Trophoblast cell (in vitro differentiated cells and primary cell): ENCODE measurements at regions not wholly inside any gene's neighbourhood (a gene's known extent, or its start where the extent isn't known, plus 50 kb on each side); places are given as distances from the start of the nearest gene placed in this dataset.

ENCODE experiments used
- DNase-seq, 2 donors: peaks; one replicate each; pipeline ENCODE4 v3.0.0-alpha.2; 2016
- H2AFZ ChIP-seq: 2 replicates; pipeline ENCODE4 v1.6.1; 2013; ENCODE audit warnings: low read length, moderate library complexity, mild to moderate bottlenecking; ENCODE audit not compliant: insufficient read depth, poor library complexity
- H2AK5ac ChIP-seq: 2 replicates; pipeline ENCODE4 v1.6.1; 2013; ENCODE audit warnings: mild to moderate bottlenecking, low read length
- H2BK120ac ChIP-seq: 2 replicates; pipeline ENCODE4 v1.6.1; 2013; ENCODE audit warnings: low read length, mild to moderate bottlenecking, moderate library complexity; ENCODE audit not compliant: insufficient read depth, poor library complexity
- H2BK12ac ChIP-seq: 2 replicates; pipeline ENCODE4 v1.6.1; 2013; ENCODE audit warnings: mild to moderate bottlenecking, low read length, moderate library complexity
- H2BK5ac ChIP-seq: 2 replicates; pipeline ENCODE4 v1.6.1; 2013; ENCODE audit warnings: low read length, low read depth, moderate library complexity, mild to moderate bottlenecking; ENCODE audit not compliant: poor library complexity
- H3K14ac ChIP-seq: 2 replicates; pipeline ENCODE4 v1.6.1; 2013; ENCODE audit warnings: mild to moderate bottlenecking, low read length
- H3K18ac ChIP-seq: 2 replicates; pipeline ENCODE4 v1.6.1; 2013; ENCODE audit warnings: mild to moderate bottlenecking, low read length
- H3K23ac ChIP-seq: 2 replicates; pipeline ENCODE4 v1.6.1; 2013; ENCODE audit warnings: low read length
- H3K27ac ChIP-seq: 2 replicates; pipeline ENCODE4 v1.5.1; 2013; ENCODE audit warnings: low read depth, mild to moderate bottlenecking, inconsistent platforms, low read length, moderate library complexity
- H3K27me3 ChIP-seq: 2 replicates; pipeline ENCODE4 v1.6.1; 2013; ENCODE audit warnings: inconsistent platforms, mild to moderate bottlenecking, low read length, moderate library complexity; ENCODE audit not compliant: insufficient read depth
- H3K36me3 ChIP-seq, 2 experiments: 1 replicate in 1 of 2; 2 replicates in 1 of 2; pipeline ENCODE4 v1.6.1; 2013; ENCODE audit warnings: low read length in 2 of 2, mild to moderate bottlenecking in 2 of 2, moderate library complexity in 1 of 2; ENCODE audit not compliant: insufficient read depth in 2 of 2, control insufficient read depth in 1 of 2
- H3K4ac ChIP-seq: 2 replicates; pipeline ENCODE4 v1.6.1; 2013; ENCODE audit warnings: low read depth, mild to moderate bottlenecking, low read length, moderate library complexity
- H3K4me1 ChIP-seq, 2 experiments: 1 replicate in 1 of 2; 2 replicates in 1 of 2; pipeline ENCODE4 v1.6.1; 2013; ENCODE audit warnings: low read length in 2 of 2, mild to moderate bottlenecking in 2 of 2, moderate library complexity in 1 of 2; ENCODE audit not compliant: insufficient read depth in 2 of 2, control insufficient read depth in 1 of 2
- H3K4me2 ChIP-seq: 2 replicates; pipeline ENCODE4 v1.6.1; 2013; ENCODE audit warnings: inconsistent platforms, mild to moderate bottlenecking, low read length, moderate library complexity
- H3K4me3 ChIP-seq: 2 replicates; pipeline ENCODE4 v1.5.1; 2013; ENCODE audit warnings: mild to moderate bottlenecking, low read depth, low read length, inconsistent platforms
- H3K79me1 ChIP-seq: one replicate; pipeline ENCODE4 v1.6.1; 2013; ENCODE audit warnings: low read length
- H3K79me2 ChIP-seq: 2 replicates; pipeline ENCODE4 v1.6.1; 2013; ENCODE audit warnings: low read length, mild to moderate bottlenecking; ENCODE audit not compliant: control insufficient read depth, insufficient read depth, poor library complexity
- H3K9ac ChIP-seq: 2 replicates; pipeline ENCODE4 v1.6.1; 2013; ENCODE audit warnings: mild to moderate bottlenecking, low read length
- H3K9me3 ChIP-seq: 2 replicates; pipeline ENCODE4 v1.6.1; 2013; ENCODE audit warnings: low read depth, mild to moderate bottlenecking, control low read depth, inconsistent platforms, low read length; ENCODE audit not compliant: insufficient read depth
- H4K12ac ChIP-seq: 2 replicates; pipeline ENCODE4 v1.6.1; 2013; ENCODE audit warnings: low read depth, mild to moderate bottlenecking, low read length, moderate library complexity
- H4K8ac ChIP-seq: 2 replicates; pipeline ENCODE4 v1.6.1; 2013; ENCODE audit warnings: low read depth, mild to moderate bottlenecking, low read length, moderate library complexity
- H4K91ac ChIP-seq: one replicate; pipeline ENCODE4 v1.6.1; 2013; ENCODE audit warnings: low read depth, mild to moderate bottlenecking, low read length, moderate library complexity
- WGBS: extraction: QIAGEN DNeasy Blood & Tissue Kit; methylation state at CpG from one replicate; pipeline ENCODE4 v1.1.7; 2013; ENCODE audit warnings: missing lambda C conversion rate; ENCODE audit not compliant: insufficient read length, insufficient coverage; ENCODE audit errors: extremely low coverage; 5-methylcytosine and 5-hydroxymethylcytosine counted together

GRCh38 chr5:4083591-4084337 is 488.1 kb downstream of the IRX1 start:
- Histone ChIP-seq H3K36me3 (no peaks in the 10 kb centered on the region), H3K79me1 (no peaks in the 10 kb centered on the region), H3K27me3 (no peaks in the 10 kb centered on the region), H3K27ac (no peak overlapping the region), H3K9ac (no peak overlapping the region), H3K4me3 (no peak overlapping the region), H2BK120ac (no peak overlapping the region), H3K4me1 (no peaks in the 10 kb centered on the region), H3K79me2 (no peaks in the 10 kb centered on the region), H3K4me2 (no peak overlapping the region), H2AFZ (no peak overlapping the region), H3K9me3 (peaks cover 9% of the 10 kb centered on the region), H2BK5ac (no peak overlapping the region), H3K18ac (no peak overlapping the region), H4K12ac (no peak overlapping the region), H4K91ac (no peak overlapping the region), H2AK5ac (no peak overlapping the region), H3K23ac (no peak overlapping the region), H3K14ac (no peak overlapping the region), H4K8ac (no peak overlapping the region), H3K4ac (no peak overlapping the region), H2BK12ac (no peak overlapping the region)
- no peak for DNase-seq
- WGBS: no CpG with 5 or more reads among the region's 13 CpGs

- Histone ChIP-seq H2BK5ac (no peak overlapping the region), H3K4ac (no peak overlapping the region), H3K4me3 (no peak overlapping the region), H3K4me1 (no peaks in the 10 kb centered on the region), H3K9me3 (peaks cover 3% of the 10 kb centered on the region), H2AK5ac (no peak overlapping the region), H3K23ac (no peak overlapping the region), H3K4me2 (no peak overlapping the region), H3K79me2 (no peaks in the 10 kb centered on the region), H3K14ac (no peak overlapping the region), H4K12ac (no peak overlapping the region), H2AFZ (no peak overlapping the region), H3K27me3 (no peaks in the 10 kb centered on the region), H3K18ac (no peak overlapping the region), H4K8ac (no peak overlapping the region), H3K27ac (no peak overlapping the region), H3K36me3 (no peaks in the 10 kb centered on the region), H2BK12ac (no peak overlapping the region), H3K79me1 (no peaks in the 10 kb centered on the region), H3K9ac (no peak overlapping the region), H2BK120ac (no peak overlapping the region), H4K91ac (no peak overlapping the region)
- no peak for DNase-seq
- WGBS: no CpG with 5 or more reads among the region's 4 CpGs
Measured at GRCh38 chr5:4086081-4086480, 490.4 kb downstream of the IRX1 start.

GRCh38 chr5:4087110-4087509 is 491.5 kb downstream of the IRX1 start:
- no peak for DNase-seq
- Histone ChIP-seq H2AK5ac (no peak overlapping the region), H3K4ac (no peak overlapping the region), H4K12ac (no peak overlapping the region), H3K18ac (no peak overlapping the region), H3K4me2 (no peak overlapping the region), H3K79me1 (no peaks in the 10 kb centered on the region), H3K9ac (no peak overlapping the region), H2BK120ac (no peak overlapping the region), H4K91ac (no peak overlapping the region), H3K23ac (no peak overlapping the region), H4K8ac (no peak overlapping the region), H2BK5ac (no peak overlapping the region), H2AFZ (no peak overlapping the region), H3K4me3 (no peak overlapping the region), H3K27ac (no peak overlapping the region), H3K9me3 (peaks cover 5% of the 10 kb centered on the region), H3K27me3 (no peaks in the 10 kb centered on the region), H2BK12ac (no peak overlapping the region), H3K4me1 (no peaks in the 10 kb centered on the region), H3K14ac (no peak overlapping the region), H3K36me3 (no peaks in the 10 kb centered on the region), H3K79me2 (no peaks in the 10 kb centered on the region)
- no CpG with 5 or more reads among the region's 8 CpGs for WGBS

GRCh38 chr5:4089087-4089486 is 493.5 kb downstream of the IRX1 start:
- Histone ChIP-seq H2AK5ac (no peak overlapping the region), H3K4me3 (no peak overlapping the region), H4K12ac (no peak overlapping the region), H3K27me3 (no peaks in the 10 kb centered on the region), H3K23ac (no peak overlapping the region), H3K14ac (no peak overlapping the region), H3K18ac (no peak overlapping the region), H2BK5ac (no peak overlapping the region), H4K8ac (no peak overlapping the region), H3K9ac (no peak overlapping the region), H3K4ac (no peak overlapping the region), H3K36me3 (no peaks in the 10 kb centered on the region), H3K9me3 (peaks cover 5% of the 10 kb centered on the region), H3K27ac (no peak overlapping the region), H4K91ac (no peak overlapping the region), H2BK120ac (no peak overlapping the region), H3K4me1 (no peaks in the 10 kb centered on the region), H2AFZ (no peak overlapping the region), H3K79me2 (no peaks in the 10 kb centered on the region), H3K4me2 (no peak overlapping the region), H2BK12ac (no peak overlapping the region), H3K79me1 (no peaks in the 10 kb centered on the region)
- no CpG with 5 or more reads among the region's 1 CpG for WGBS
- DNase-seq: no peak
